Fibroblast of skin of right quadriceps (primary cell): ENCODE measurements at regions not wholly inside any gene's neighbourhood (a gene's known extent, or its start where the extent isn't known, plus 50 kb on each side); places are given as distances from the start of the nearest gene placed in this dataset.
"Not testable (repeated sequence)": the region's sequence is repeated elsewhere in the genome, so short reads cannot be mapped to it uniquely, and the experiment has no call there.

Source experiments
- DNase-seq: peaks from one replicate; pipeline ENCODE4 v3.0.0-alpha.2; 2013

DNA sequence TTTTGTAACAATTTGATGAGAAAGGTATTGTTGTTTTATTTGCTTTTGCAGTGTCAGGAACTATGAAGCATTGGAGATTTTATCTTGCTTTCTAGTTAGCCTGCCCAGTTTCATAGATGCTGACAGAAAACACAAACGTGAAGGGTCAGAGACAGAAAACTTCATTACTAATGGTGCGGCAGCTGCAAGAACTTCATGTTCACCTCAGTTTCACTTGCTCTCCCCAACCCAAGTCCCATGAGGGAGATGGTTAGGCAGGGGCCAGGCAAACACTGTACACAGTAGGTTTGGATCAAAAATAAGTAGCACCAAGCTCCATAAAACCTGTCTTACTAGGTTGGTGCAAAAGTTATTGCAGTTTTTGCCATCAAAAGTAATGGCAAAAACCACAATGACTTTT lies 550.2 kb upstream of the MIR17HG start:
- no peak for DNase-seq

DNA sequence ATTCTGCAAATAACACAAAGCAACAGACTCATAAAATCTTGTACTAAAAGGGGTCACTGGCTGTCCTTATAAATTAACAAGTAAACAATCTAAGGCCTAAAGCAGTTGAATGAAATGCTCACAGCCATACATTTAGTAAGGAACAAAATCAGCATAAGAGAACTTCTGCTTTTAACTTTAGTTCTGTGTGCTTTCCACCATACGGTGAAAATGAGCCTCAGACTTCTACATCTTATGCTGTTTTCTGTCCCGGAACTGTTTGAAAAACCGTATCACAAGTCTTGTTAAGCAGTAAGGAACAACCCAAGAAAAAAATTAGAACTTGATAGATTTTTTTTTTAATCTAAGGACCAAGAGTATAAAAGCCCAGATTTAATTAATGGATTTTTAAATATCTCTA lies 549.1 kb upstream of the MIR17HG start:
- DNase-seq = no peak

DNA sequence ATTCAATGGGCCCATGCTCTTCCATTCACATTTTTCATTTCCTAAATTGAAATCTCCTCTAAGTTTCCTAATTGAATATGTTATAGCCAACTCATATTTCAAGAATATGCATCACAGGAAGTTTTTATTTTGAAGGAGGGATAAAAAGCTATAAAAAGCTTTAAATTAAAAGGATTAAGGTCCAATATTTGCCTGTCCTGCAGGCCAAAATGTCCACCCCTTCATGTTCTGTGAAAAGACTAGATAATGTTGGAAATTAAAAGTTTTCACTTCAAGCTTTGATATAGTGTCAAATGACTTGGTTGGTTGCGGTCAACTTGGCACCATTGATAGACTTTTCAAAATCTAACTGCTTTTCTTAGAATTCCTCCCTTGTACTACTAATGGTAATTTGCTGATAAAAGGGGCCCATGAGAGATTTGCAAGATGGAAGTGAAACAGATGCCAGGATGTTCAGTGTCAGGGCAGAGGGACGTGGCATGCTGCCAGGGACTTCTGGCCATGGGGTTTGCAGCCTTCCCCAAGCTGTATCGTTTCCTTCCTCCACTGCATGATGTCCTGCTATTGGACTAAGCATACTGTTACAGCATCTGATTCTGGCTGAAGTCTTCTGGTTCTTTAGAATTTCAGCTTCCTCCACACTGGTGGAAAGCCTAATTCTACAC lies 547.3 kb upstream of the MIR17HG start:
- DNase-seq = no peak

DNA sequence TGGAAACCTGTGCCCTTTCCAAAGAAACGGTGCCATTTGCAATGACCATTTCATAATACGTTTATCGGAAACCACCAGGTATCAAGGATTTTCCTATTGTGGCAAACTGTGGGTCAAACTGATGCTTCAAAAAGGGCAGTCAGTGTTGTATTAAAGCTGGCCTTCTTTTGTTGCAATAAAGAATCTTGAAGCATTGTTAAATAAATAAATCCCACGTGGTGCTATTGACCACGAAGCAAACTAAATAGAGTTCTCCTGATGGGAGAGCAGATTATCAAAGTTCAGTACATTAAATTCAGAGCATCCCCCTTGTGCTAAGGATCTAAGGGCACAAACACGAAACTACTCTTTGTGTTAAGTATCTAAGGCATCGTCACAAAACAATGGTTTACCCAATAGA lies 545.9 kb upstream of the MIR17HG start:
- no peak for DNase-seq

DNA sequence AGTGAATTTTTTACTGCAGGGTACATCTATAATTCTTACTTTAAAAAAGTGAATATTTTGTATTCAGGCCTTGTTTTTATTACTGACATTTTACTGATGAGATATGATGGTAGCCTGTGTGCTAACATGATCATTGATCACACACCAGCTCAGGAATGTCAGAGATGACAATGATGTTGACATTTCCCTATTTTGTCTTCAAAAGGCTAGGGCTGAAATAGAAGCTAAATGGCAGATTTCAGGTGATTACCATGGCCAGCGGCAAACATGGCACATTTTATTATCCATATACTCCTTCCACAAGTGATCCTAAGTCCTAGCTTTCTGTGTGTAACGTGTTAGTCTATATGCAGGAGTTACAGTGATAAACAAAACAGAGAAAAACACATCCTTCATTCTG lies 544.3 kb upstream of the MIR17HG start:
- no peak for DNase-seq

DNA sequence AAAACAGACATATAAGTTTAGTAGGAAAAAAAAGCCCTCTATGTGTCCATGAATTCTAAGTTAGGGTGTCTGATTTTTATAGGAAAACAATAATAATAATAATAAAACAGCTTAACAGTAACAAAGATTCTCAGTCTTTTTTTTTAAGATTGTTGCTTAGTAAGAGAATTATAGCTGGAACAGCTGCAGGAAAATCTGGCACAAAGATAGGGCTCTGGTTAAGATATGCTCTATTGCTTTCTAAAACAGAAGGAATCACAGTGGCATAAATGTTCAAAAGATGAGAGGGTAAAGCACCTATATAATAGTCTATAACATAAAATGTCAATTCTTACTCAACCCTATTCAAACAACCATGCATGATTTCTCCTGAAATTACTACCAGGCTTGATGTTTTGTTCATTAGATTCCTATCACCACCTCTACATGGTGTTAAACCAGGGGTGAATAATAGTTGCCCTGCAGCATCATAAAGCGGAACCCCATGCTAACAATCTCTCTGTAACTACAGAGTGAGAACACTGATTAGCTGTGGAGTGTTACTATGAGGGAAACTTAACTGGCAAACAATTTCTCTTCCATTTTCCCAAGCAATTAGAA lies 541.4 kb upstream of the MIR17HG start:
- no peak for DNase-seq

DNA sequence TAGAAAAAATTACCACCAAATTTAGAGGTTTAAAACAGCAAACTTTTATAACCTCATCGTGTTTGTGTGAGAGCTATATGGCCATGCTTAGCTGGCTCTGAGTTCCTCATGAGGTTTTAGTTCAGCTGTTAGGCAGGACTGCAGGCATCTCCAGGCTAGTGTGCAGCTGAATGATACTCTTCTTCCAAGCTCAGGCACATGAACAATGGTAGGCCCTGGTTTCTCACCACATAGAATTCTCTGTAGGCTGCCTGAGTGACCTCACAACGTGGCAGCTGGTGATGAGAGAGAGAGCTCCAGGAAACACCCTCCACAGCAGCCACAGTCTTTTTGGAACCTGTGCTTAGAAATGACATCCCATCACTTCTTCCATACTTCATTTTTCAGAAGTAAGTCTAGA lies 540.6 kb upstream of the MIR17HG start:
- no peak for DNase-seq

DNA sequence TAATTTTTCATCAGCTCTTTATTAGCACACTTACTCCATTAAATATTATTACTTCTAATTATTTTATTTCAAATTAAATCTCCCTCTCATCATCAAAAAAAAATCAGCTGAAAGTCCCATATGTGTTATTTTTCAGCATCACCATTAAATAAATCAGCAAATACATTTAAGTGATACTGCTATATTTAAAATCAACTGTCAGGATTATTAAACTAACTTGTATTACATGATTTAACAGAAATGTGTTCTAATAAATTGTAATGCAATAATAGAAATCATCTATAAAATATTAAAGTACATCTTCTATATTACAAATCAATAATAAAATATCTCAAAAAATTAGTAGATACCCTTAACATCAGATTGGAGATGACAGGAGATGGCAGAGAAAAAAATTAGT lies 538.6 kb upstream of the MIR17HG start:
- no peak for DNase-seq

DNA sequence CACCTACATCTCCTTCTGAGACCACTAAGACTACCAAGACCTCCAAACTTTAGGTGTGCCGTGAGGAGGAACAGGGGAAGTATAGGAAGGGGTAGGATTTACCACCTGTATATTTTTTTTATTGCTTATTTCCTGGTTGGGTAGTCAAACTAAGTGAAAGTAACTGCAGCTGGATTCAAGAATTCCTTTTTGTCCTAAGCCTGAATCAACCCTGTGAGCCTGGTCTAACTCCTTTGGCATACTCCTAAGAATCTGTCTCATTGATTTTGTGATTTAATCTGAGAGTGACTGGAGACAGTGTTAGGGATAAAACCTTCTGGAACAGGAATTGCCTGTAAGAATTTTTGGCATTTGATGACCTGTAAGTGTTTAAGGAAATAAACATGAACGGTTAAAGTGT lies 523.5 kb upstream of the MIR17HG start:
- no peak for DNase-seq

DNA sequence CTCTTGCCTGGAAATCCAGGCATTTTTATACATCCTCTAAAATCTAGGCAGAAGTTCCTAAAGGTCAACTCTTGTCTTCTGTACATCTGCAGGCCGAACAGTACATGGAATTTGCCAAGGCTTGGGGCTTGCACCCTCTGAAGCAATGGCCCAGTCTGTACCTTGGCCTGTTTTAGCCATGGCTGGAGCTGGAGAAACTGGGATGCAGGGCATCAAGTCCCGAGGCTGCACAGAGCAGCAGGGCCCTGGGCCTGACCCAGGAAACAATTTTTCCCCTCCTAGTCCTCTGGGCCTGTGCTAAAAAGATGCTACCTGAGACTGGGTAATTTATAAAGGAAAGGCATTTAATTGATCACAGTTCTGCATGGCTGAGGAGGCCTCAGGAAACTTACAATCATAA lies 520.8 kb upstream of the MIR17HG start:
- no peak for DNase-seq

DNA sequence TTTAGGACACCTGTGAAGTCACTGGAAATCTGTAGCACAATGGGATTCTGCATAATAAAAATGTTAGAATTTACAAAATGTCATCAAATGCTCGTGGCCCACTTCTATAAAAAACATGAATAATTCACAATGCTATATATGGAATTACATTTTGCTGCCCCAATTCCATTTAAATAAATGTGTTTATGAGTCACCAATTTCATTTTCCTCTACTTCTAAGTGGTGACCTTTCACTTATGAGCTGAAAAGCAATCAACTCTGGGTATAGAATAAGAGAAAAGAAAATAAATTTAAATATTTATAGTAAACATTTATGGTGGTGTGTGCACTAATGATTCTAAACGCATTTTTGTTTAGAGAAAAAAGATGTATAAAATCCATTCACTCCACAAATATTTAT lies 516.7 kb upstream of the MIR17HG start:
- no peak for DNase-seq

DNA sequence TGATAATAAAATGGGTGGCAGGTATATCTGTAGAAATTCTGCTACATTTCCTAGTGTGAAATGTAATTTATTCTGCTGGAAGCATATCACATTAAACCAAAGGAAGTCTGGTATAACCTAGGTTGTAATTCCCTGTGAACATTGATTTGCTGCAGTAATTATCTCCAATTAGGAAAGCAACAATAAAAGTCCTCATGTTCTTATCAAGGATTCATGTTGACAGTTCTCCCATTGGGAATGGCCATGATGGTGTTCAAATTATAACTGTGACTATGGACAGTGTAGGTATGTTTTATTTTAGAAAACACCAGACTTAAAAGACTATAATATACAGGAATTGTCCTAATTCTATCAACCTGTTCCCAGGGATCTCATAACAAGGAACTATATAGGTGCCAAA lies 513.5 kb upstream of the MIR17HG start:
- DNase-seq = no peak

DNA sequence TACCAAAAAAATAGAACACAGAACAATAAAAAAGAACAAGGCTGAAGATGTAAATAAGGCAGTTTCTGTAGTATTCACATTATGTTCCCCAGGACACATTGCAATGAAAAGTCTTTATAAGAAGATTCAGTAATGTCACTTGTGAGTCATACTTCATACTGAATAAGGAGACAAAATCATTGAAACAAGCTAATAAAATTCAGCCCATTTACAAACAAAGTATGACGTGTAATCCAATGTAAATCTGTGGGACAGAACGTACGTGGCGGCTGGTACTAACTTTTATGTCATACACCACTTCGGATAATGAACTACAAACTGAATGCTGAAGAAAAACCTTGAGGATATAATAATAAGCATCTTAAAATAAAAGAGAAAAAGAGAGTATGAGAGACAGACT lies 512.8 kb upstream of the MIR17HG start:
- DNase-seq = no peak

DNA sequence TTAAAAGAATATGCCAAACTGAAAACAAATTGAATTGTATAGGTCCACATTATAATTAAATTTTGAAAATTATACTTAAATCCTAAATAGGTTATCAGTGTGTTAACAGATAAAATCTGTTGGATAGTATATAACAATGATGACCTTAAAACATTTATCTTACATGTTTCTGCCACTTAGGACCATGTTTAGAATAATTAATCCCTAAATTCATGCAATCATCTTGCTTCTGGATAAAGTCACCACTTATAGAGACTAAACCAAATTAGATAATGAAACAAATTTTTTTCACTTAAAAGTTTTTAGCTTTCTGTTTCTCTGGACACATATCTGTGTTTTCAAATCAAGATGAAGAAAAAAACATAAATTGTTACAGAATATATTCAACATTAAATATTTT lies 511.7 kb upstream of the MIR17HG start:
- DNase-seq = no peak

DNA sequence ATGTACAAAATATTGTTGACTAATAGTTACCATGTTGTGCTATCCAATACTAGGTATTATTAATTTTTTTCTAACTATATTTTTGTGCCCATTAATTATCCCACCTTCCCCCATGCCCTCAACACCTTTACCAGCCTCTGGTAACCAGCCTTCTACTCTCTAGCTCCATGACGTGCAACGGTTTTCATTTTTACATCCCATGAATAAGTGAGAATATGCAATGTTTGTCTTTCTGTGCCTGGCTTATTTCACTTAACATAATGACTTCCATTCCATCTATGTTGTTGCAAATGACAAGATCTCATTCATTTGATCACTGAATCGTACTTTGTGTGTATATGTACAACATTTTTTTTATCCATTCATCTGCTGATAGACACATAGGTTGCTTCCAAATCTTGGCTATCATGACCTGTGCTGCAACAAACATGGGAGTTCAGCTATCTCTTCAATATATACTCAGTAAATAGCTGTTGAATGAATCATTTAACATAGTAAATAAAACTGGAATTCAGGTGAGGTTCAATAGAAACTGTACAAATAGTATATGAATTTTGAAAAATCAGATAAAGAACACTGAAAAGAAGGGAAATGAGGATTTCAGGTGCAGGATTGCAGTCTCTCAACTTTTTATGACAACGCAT lies 509.0 kb upstream of the MIR17HG start:
- DNase-seq = no peak

DNA sequence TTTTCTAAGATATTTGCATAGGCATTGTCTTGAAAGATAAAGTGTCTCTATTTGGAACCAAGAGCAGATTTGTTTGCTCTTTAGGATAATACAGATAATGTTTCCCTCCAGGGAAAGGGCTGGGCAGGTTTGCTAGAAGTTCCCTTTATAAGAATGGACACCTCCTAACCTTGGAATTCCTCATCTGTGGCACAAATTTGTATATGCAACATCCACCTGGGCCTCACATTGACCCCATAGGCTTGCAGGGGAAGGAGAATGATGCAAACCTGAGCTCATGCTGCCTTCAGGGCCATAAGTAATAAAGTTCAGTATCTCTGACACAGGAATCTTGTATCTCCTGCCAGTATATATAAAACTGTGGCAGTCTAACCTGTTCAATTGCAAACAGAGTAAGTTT lies 508.4 kb upstream of the MIR17HG start:
- DNase-seq = no peak

DNA sequence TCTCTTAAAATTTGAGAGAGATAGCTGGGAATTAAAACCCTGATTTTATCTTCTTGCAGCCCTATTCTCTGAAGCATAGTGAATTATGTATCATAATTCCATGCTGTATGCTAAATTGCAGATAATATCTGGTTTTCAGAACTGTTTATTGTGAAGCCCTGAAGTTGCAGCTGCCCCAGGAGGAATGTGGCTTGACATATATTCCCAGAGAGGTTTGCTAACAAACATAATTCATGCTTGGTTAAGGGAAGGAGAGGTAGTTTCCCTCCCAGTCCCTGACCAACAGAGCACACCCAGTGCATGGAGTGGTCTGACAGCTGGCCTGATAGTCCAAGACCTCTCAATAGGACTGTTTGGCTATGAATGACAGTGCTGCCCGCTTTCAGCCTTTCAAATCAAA lies 500.6 kb upstream of the MIR17HG start:
- no peak for DNase-seq

DNA sequence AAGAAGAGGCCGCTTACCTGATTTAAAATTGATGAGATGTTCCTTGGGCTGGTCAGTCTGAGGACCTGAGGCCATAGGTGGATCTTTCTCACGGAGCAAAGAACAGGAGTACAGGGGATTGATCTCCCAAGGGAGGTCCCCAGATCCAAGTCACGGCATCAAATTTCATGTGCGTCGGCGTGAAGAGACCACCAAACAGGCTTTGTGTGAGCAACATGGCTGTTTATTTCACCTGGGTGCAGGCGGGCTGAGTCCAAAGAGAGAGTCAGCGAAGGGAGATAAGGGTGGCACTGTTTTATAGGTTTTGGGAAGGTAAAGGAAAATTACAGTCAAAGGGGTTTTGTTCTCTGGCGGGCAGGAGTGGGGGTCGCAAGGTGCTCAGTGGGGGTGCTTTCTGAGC lies 493.8 kb upstream of the MIR17HG start:
- DNase-seq = not testable (repeated sequence)

DNA sequence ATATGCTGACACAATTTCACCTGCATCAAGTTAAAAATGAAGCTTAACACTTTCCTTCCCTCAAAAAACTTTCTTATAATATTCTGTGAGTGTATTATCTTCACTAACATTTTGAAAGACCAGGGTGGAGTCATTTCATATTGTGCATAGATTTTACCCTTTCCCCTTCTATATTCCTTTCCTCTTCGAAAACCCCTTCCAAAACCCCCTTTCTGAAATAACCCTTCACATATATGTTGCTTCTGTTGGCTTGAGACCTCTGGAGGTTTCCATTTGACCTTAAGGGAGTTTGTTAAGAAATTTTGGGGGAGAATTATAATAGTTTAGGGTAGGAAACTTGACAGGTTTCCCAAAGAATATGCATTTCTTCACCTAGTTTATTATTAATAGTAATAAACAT lies 489.6 kb upstream of the MIR17HG start:
- no peak for DNase-seq

DNA sequence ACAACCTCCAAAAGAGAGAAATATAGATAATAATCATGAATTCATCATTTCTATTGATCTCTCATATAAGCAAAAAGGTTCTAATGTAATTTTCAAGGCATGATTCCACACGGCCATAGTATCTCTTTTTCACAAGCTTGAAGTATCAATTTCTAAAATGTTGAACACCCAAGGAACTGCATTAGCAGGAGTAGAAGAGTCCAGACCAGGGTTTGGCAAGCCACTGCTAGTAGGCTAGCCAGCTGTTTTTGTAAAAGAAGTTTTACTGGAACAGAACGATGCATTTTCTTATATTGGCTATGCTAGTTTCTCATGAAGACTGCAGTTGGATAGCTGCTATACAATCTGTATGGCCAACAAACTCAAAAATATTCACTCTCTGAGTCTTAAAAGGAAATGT lies 481.5 kb upstream of the MIR17HG start:
- no peak for DNase-seq

DNA sequence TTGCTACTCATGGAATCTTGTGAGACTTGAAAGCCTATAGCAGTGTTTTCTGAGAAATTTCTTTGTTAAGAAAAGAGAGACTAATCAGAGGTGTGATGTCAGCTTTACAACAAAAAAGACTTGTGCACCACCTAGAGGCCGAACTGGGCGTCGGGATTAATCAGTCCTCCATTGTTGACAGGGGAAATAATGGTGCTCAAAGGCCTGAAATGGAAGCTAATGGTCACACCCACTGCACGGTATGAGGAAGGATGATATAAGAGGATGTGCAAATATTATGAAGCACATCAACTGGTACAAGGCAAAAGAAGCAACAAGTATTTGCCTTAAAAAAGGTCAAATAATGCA lies 480.2 kb upstream of the MIR17HG start:
- DNase-seq = peak; percentile 58

DNA sequence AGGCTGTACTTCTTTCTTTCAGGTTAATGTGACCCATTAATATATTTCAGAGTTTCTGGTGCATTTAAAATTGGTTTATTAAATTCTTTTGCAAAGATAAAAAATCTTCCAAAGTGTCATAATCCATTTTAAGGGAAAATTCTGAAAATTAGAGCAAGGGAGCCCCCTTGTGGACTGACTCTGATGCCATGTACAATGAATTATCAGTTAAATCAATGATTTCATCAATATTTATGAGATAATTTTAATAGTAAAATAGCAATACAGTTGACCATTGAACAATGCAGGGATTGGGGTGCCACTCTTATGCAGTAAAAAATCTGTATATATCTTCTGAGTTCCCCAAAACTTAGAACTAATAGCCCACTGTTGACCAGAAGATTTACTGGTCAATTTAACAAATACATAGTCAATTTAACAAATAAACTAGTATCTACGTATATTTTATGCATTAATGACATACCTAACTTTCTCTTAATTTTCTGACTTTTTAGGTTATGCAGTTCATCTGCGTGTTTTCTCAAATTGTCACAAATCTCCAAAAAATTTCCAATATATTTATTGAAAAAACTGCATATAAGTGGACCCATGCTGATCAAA lies 479.1 kb upstream of the MIR17HG start:
- peak; percentile 16 for DNase-seq

DNA sequence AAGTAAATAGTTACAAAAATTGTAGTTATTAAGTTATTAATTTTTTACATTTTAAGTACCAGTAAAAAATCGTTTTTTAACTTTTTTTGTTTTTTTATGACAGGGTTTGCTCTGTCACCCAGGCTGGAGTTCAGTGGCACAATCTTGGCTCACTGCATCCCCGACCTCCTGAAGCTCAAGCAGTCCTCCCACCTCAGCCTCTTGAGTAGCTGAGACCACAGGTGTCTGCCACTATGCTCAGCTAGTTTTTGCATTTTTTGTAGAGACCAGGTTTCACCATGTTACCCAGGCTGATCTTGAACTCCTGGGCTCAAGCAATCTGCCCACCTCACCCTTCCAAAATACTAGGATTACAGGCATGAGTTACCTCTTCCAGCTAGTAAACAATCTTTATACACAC lies 477.9 kb upstream of the MIR17HG start:
- DNase-seq = no peak

DNA sequence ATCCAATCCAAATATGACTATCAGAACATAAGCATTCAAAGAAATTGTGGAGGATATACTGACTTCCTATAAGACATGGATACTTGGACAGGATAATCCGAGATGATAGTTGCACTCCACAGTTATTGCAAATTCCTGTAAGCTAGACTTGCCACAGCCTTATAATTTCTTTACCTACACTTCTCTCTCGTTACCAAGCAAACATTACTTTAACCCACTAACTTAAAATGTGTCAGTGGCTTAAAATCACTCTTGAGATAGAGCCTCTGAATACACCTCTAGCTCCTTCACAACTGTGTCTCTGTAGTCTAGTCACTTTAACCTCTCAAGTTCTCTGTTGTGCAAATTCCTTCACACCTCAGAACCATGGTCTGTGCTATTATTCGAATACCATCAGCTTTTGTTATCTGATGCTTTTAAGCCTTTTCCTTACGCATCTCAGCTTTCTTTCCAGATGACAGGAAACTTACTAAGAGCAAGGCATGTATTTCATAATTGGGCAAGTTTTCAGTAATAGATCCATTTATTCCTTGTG lies 474.9 kb upstream of the MIR17HG start:
- no peak for DNase-seq
